Epithelial cell of proximal tubule (primary cell): ENCODE measurements at regions not wholly inside any gene's neighbourhood (a gene's known extent, or its start where the extent isn't known, plus 50 kb on each side); places are given as distances from the start of the nearest gene placed in this dataset.
A peak's percentile ranks its signal among the peaks of the same experiment; 100 is the strongest.

ENCODE experiments used
- DNase-seq: peaks from one replicate; pipeline ENCODE4 v3.0.0-alpha.2; 2011; ENCODE audit warnings: low read depth
- H3K4me3 ChIP-seq: 2 replicates; pipeline ENCODE4 v1.5.1; 2011; ENCODE audit warnings: low read depth, mild to moderate bottlenecking, low read length
- CTCF ChIP-seq: conservative IDR thresholded peaks from 2 replicates; pipeline ENCODE4 v1.5.1; 2012; ENCODE audit warnings: low read depth, mild to moderate bottlenecking, low read length

GRCh38 chr13:74895042-74895796, 586.8 kb downstream of the TBC1D4 start:
- TF ChIP-seq CTCF = no peak
- DNase-seq = no peak
- H3K4me3 ChIP-seq = no peak overlapping the region

GRCh38 chr13:74892096-74892495, 589.9 kb downstream of the TBC1D4 start:
- no peak for DNase-seq
- no peak for TF ChIP-seq CTCF
- no peak overlapping the region for H3K4me3 ChIP-seq

GRCh38 chr13:74891610-74892009, 590.4 kb downstream of the TBC1D4 start:
- TF ChIP-seq CTCF = no peak
- DNase-seq = peak; percentile 46

GRCh38 chr13:74889321-74889720, 592.6 kb downstream of the TBC1D4 start:
- DNase-seq = peak; percentile 38
- TF ChIP-seq CTCF = no peak
- H3K4me3 ChIP-seq = no peak overlapping the region

More at GRCh38 chr13:74891610-74892009, 590.4 kb downstream of the TBC1D4 start:
- H3K4me3 ChIP-seq = no peak overlapping the region

- no peak for DNase-seq
- H3K4me3 ChIP-seq = no peak overlapping the region
- TF ChIP-seq CTCF = no peak
Measured at GRCh38 chr13:74886502-74886901, 595.5 kb downstream of the TBC1D4 start.

GRCh38 chr13:74883834-74884233, 598.1 kb downstream of the TBC1D4 start:
- no peak for DNase-seq
- no peak overlapping the region for H3K4me3 ChIP-seq
- peak; percentile 41 for TF ChIP-seq CTCF

GRCh38 chr13:74871369-74872070, 610.4 kb downstream of the TBC1D4 start:
- H3K4me3 ChIP-seq = no peak overlapping the region
- no peak for TF ChIP-seq CTCF
- DNase-seq = no peak
